Thyroid gland (tissue), 4 donors: ENCODE measurements at regions not wholly inside any gene's neighbourhood (a gene's known extent, or its start where the extent isn't known, plus 50 kb on each side); places are given as distances from the start of the nearest gene placed in this dataset.

Experiments used
- DNase-seq, 2 donors: peaks; one replicate each; pipeline ENCODE4 v3.0.0-alpha.2; 2019
- H3K27ac ChIP-seq, 3 donors: fragments of 200-600 bp; sonication (generic); 1 replicate in 2 of 3; 2 replicates in 1 of 3; pipeline ENCODE4 v1.5.1; 2016 to 2019; ENCODE audit warnings: mild to moderate bottlenecking in 1 of 3, moderate library complexity in 1 of 3
- H3K27me3 ChIP-seq: fragments of 200-600 bp; sonication (generic); one replicate; pipeline ENCODE4 v1.5.1; 2019
- H3K36me3 ChIP-seq, 2 donors: fragments of 200-600 bp; sonication (generic); one replicate each; pipeline ENCODE4 v1.5.1; 2016 to 2019
- H3K4me1 ChIP-seq, 2 donors: fragments of 200-600 bp; sonication (generic); one replicate each; pipeline ENCODE4 v1.5.1; 2017 to 2019
- H3K4me3 ChIP-seq, 3 donors: fragments of 200-600 bp; sonication (generic); replicated peaks in 1 of 3; 1 replicate in 2 of 3; 2 replicates in 1 of 3; pipeline ENCODE4 v1.5.1; 2016; ENCODE audit warnings: mild to moderate bottlenecking in 1 of 3
- H3K9me3 ChIP-seq: fragments of 200-600 bp; sonication (generic); one replicate; pipeline ENCODE4 v1.5.1; 2017
- POLR2A ChIP-seq, 2 donors: fragments of 450-650 bp; IDR thresholded peaks; one replicate each; pipeline ENCODE4 v1.6.1; 2017; ENCODE audit warnings: antibody characterized with exemption in 2 of 2, mild to moderate bottlenecking in 2 of 2, moderate library complexity in 1 of 2
- WGBS, 2 donors: methylation state at CpG; one replicate each; pipeline ENCODE4 v1.1.5; 2017; 5-methylcytosine and 5-hydroxymethylcytosine counted together
- intact Hi-C: fragments of 100-400 bp; cut with DNase I; formaldehyde crosslinking; loops from one replicate; pipeline ENCODE4 v1.15.1; 2023
- TF ChIP-seq, protein P1 (sequence below), 6 experiments: fragments of 200-600 bp in 3 of 6; fragments of 450-650 bp in 3 of 6; sonication (generic) in 3 of 6; IDR thresholded peaks; one replicate each; pipeline ENCODE4 v1.5.1; 2016 to 2019; ENCODE audit warnings: antibody characterized with exemption in 6 of 6, mild to moderate bottlenecking in 2 of 6, inconsistent platforms in 1 of 6, moderate library complexity in 1 of 6

GRCh38 chr17:69763503-69763902, 311.5 kb upstream of the KCNJ16 start:
- DNase-seq: no peak
- no peaks in the 10 kb centered on the region for H3K27me3 ChIP-seq
- no peaks in the 10 kb centered on the region for H3K9me3 ChIP-seq
- intact Hi-C loops: no loop called here
- no peak for TF ChIP-seq POLR2A (IDR thresholded peaks at IDR 0.05)
- TF ChIP-seq, protein P1, sequence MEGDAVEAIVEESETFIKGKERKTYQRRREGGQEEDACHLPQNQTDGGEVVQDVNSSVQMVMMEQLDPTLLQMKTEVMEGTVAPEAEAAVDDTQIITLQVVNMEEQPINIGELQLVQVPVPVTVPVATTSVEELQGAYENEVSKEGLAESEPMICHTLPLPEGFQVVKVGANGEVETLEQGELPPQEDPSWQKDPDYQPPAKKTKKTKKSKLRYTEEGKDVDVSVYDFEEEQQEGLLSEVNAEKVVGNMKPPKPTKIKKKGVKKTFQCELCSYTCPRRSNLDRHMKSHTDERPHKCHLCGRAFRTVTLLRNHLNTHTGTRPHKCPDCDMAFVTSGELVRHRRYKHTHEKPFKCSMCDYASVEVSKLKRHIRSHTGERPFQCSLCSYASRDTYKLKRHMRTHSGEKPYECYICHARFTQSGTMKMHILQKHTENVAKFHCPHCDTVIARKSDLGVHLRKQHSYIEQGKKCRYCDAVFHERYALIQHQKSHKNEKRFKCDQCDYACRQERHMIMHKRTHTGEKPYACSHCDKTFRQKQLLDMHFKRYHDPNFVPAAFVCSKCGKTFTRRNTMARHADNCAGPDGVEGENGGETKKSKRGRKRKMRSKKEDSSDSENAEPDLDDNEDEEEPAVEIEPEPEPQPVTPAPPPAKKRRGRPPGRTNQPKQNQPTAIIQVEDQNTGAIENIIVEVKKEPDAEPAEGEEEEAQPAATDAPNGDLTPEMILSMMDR (IDR thresholded peaks at IDR 0.05): no peak
- no peak overlapping the region for H3K27ac ChIP-seq
- H3K4me3 ChIP-seq: no peak overlapping the region
- 89 to 91% methylated on average over 3 of the region's 3 CpGs for WGBS, 2 donors
- H3K4me1 ChIP-seq: peaks cover 22 to 37% of the 10 kb centered on the region in 2 donors
- H3K36me3 ChIP-seq: no peaks in the 10 kb centered on the region

DNA sequence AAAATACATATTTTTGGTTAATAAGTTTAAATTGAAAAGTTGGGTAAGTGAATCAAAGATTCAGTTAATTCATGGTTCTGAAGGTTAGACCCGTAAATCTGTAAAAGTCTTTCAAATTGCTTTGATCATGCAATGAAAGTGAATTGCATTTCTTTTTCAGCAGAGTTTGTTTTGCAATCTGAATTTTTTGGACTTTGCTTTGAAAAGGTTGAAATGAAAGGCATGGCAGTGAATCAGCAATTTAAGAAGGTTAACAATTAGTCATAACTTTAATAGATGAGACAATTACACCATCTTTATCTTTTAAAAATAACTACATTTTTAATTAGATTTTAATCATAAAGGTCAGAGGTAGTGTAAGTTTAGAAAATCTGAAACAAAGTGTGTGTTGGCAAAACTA, 310.9 kb upstream of the KCNJ16 start:
- no peaks in the 10 kb centered on the region for H3K9me3 ChIP-seq
- no peak overlapping the region for H3K27ac ChIP-seq
- H3K27me3 ChIP-seq: no peaks in the 10 kb centered on the region
- TF ChIP-seq, protein P1 (IDR thresholded peaks at IDR 0.05): no peak
- no peak for TF ChIP-seq POLR2A (IDR thresholded peaks at IDR 0.05)
- WGBS, 2 donors: 75% methylated on average over 1 of the region's 1 CpG
- H3K36me3 ChIP-seq: no peaks in the 10 kb centered on the region
- intact Hi-C loops: no loop called here
- no peak for DNase-seq
- no peak overlapping the region for H3K4me3 ChIP-seq
- H3K4me1 ChIP-seq: peaks cover 22 to 37% of the 10 kb centered on the region in 2 donors

DNA sequence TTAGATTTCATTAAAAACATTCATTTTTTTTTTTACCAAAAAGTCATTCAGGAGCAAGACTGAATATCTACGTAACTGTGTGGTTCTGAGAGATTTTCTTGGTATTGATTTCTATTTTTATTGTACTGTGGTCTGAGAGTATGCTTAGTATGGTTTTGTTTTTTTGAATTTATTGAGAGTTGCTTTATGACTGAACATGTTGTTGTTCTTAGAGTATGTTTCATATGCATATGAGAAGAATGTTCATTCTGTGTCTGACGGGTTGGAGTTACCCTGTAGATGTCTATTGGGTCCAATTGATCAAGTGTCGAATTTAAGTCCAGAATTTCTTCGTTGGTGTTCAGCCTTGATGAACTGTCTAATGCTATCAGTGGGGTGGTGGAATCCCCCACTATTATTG, 306.0 kb upstream of the KCNJ16 start:
- H3K27ac ChIP-seq: no peak overlapping the region
- H3K4me1 ChIP-seq: peaks cover 0 to 7% of the 10 kb centered on the region in 2 donors
- DNase-seq: no peak
- no peaks in the 10 kb centered on the region for H3K9me3 ChIP-seq
- TF ChIP-seq, protein P1 (IDR thresholded peaks at IDR 0.05): no peak
- TF ChIP-seq POLR2A (IDR thresholded peaks at IDR 0.05): no peak
- WGBS, 2 donors: 93% methylated on average over 4 of the region's 4 CpGs
- intact Hi-C loops: no loop called here
- no peaks in the 10 kb centered on the region for H3K36me3 ChIP-seq
- H3K4me3 ChIP-seq: no peak overlapping the region
- H3K27me3 ChIP-seq: no peaks in the 10 kb centered on the region

- TF ChIP-seq, protein P1 (IDR thresholded peaks at IDR 0.05): no peak
- TF ChIP-seq POLR2A (IDR thresholded peaks at IDR 0.05): no peak
- no peak for DNase-seq
- 76 to 83% methylated on average over 3 of the region's 3 CpGs for WGBS, 2 donors
These were observed 301.9 kb upstream of the KCNJ16 start for GRCh38 chr17:69773081-69773480.

DNA sequence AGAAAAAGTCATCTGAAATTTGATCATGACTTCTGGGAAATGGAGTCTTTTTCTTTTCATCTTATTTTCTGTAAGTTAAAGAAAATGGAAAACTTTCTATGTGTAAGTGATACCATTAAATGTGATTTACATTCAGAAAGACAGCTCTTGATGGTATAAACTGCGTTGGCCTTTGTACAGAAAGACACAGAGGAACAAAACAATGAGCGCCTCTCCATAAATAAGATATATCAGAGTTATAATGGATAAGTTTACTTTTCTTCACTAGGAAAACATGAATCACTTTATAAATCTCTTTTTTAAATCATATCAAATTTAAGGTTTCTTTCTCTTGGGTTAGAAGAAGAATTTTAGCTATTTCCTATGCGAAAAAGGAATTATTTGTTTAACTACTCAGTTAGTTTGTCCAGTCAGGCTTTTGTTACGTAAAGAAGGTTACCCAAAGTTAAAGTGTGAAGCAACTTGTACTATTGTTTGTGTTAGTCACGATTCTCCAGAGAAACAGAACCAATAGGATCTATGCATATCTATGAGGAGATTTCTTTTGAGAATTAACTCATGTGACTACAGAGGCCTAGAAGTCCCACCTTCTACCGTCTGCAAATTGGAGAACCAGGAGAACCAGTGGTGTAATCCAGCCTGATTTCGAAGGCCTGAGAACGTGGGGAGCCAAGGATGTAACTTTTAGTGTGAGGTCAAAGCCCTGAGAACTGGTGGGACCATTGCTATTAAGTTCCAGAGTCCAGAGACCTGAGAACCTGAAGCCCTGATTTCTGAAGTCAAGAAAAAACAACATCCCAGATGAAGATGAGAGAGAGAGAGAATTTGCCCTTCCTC, 295.4 kb upstream of the KCNJ16 start:
- intact Hi-C loops: no loop called here

More at GRCh38 chr17:69773081-69773480, 301.9 kb upstream of the KCNJ16 start:
- no peak overlapping the region for H3K27ac ChIP-seq
- intact Hi-C loops: no loop called here
- H3K27me3 ChIP-seq: no peaks in the 10 kb centered on the region
- no peaks in the 10 kb centered on the region for H3K9me3 ChIP-seq
- H3K36me3 ChIP-seq: no peaks in the 10 kb centered on the region
- no peak overlapping the region for H3K4me3 ChIP-seq
- no peaks in the 10 kb centered on the region for H3K4me1 ChIP-seq

More for the DNA sequence above, 295.4 kb upstream of the KCNJ16 start:
- H3K36me3 ChIP-seq: no peaks in the 10 kb centered on the region
- no peak overlapping the region for H3K4me3 ChIP-seq
- no peaks in the 10 kb centered on the region for H3K27me3 ChIP-seq
- H3K27ac ChIP-seq: no peak overlapping the region
- DNase-seq: no peak
- WGBS, 2 donors: 75 to 82% methylated on average over 8 of the region's 8 CpGs
- H3K9me3 ChIP-seq: no peaks in the 10 kb centered on the region
- TF ChIP-seq, protein P1 (IDR thresholded peaks at IDR 0.05): no peak
- TF ChIP-seq POLR2A (IDR thresholded peaks at IDR 0.05): no peak
- no peaks in the 10 kb centered on the region for H3K4me1 ChIP-seq
